ENCODE measurements at regions not wholly inside any gene's neighbourhood (a gene's known extent, or its start where the extent isn't known, plus 50 kb on each side); places are given as distances from the start of the nearest gene placed in this dataset.

DNA sequence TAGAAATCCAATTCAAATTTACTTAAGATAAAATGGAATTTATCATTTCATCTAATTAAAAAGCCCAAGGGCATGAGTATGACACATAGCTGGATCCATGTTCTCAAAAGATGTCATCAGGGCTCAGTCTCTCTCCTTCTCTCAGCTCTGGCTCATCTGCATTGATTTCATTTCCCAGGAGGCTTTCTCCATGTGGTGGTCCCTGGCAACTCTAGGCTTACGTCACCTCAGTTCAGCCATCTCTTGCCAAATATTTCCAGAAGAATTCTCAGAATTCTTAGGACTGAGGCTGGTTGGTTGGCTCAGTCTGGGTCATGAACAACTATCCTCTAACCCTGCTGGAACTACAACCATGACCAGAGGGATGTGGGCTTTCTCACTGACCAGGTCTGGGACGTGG is 65.3 kb downstream of the FOS start (continued):
- TF ChIP-seq, protein P1, sequence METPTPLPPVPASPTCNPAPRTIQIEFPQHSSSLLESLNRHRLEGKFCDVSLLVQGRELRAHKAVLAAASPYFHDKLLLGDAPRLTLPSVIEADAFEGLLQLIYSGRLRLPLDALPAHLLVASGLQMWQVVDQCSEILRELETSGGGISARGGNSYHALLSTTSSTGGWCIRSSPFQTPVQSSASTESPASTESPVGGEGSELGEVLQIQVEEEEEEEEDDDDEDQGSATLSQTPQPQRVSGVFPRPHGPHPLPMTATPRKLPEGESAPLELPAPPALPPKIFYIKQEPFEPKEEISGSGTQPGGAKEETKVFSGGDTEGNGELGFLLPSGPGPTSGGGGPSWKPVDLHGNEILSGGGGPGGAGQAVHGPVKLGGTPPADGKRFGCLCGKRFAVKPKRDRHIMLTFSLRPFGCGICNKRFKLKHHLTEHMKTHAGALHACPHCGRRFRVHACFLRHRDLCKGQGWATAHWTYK (CRISPR knock-in tag; IDR thresholded peaks at IDR 0.05) = no peak
- TF ChIP-seq, protein P2, sequence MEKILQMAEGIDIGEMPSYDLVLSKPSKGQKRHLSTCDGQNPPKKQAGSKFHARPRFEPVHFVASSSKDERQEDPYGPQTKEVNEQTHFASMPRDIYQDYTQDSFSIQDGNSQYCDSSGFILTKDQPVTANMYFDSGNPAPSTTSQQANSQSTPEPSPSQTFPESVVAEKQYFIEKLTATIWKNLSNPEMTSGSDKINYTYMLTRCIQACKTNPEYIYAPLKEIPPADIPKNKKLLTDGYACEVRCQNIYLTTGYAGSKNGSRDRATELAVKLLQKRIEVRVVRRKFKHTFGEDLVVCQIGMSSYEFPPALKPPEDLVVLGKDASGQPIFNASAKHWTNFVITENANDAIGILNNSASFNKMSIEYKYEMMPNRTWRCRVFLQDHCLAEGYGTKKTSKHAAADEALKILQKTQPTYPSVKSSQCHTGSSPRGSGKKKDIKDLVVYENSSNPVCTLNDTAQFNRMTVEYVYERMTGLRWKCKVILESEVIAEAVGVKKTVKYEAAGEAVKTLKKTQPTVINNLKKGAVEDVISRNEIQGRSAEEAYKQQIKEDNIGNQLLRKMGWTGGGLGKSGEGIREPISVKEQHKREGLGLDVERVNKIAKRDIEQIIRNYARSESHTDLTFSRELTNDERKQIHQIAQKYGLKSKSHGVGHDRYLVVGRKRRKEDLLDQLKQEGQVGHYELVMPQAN (IDR thresholded peaks at IDR 0.05; ENCODE audit: borderline replicate concordance) = no peak
- TF ChIP-seq POU5F1 (IDR thresholded peaks at IDR 0.05; ENCODE audit: borderline replicate concordance, low read depth, low read length, partially characterized antibody) (no peak), SIX5 (IDR thresholded peaks at IDR 0.05; ENCODE audit: borderline replicate concordance in 1 of 2, insufficient read depth in 1 of 2, low read depth in 1 of 2, low read length in 2 of 2) (no peak), MTF1 (CRISPR knock-in tag; IDR thresholded peaks at IDR 0.05; ENCODE audit: borderline replicate concordance) (no peak)

DNA sequence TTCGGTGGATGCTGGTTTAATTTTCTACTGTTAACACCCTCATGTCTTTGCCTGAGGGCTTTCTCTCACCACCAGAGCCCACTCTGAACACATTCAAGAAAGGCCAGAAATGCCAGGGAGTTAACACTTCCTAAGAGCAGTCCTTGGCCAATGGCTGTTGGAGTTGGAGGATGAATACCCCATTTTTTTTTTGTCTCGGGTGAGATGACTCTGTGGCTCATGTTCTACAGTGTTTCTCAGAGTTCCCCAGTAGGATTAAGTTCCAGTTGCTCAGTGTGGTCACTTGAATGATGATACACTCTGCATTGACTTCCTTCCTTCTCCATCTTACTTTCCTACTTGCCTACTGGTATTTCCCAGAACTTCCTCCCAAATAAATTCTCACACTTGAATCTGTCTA is 65.8 kb downstream of the FOS start:
- intact Hi-C loops (cut with micrococcal nuclease) = no loop called here
- Histone ChIP-seq H3K9me3 (replicated peaks; ENCODE audit: control insufficient read depth, insufficient read depth, low read depth, low read length) (no peaks in the 10 kb centered on the region), H3K27ac (ENCODE audit: extremely low read depth, low read depth, low read length) (no peak overlapping the region), H3K36me3 (ENCODE audit: control insufficient read depth, insufficient read depth, low read length) (no peaks in the 10 kb centered on the region), H3K27me3 (ENCODE audit: control insufficient read depth in 2 of 2, insufficient read depth in 2 of 2, low read length in 2 of 2) (no peaks in the 10 kb centered on the region), H3K9me1 (ENCODE audit: control insufficient read depth, insufficient read depth, low read length) (no peaks in the 10 kb centered on the region), H4K20me1 (replicated peaks; ENCODE audit: control insufficient read depth, insufficient read depth, low read length) (no peaks in the 10 kb centered on the region), H3K9ac (ENCODE audit: insufficient read depth in 1 of 2, low read depth in 2 of 2, low read length in 2 of 2) (no peak overlapping the region), H3K4me1 (replicated peaks in 1 of 2; ENCODE audit: control insufficient read depth in 2 of 2, insufficient read depth in 2 of 2, low read length in 2 of 2) (peaks cover 2 to 3% of the 10 kb centered on the region in 2 experiments; a peak in 3 of 5 replicates), H3K79me2 (ENCODE audit: control insufficient read depth, insufficient read depth, low read length) (no peaks in the 10 kb centered on the region), H2AFZ (ENCODE audit: low read depth, low read length) (no peak overlapping the region), H3K4me2 (ENCODE audit: insufficient read depth, low read length) (no peak overlapping the region), H3K4me3 (no peak overlapping the region)
- WGBS (ENCODE audit: insufficient coverage, low coverage, missing lambda C conversion rate) = 0% methylated on average over 2 of the region's 2 CpGs
- no peak for FAIRE-seq
- no TSS peak for BruUV-seq (replicated peaks)
- ChIA-PET POLR2A (no interaction called here), CTCF (ENCODE audit: low intra/inter-chr PET ratio) (no interaction called here)
- no peak for ATAC-seq
- in situ Hi-C loops (cut with MboI) = no loop called here
- TF ChIP-seq PPARD (CRISPR knock-in tag; IDR thresholded peaks at IDR 0.05) (no peak), KDM2B (CRISPR knock-in tag; IDR thresholded peaks at IDR 0.05) (no peak), SPI1 (IDR thresholded peaks at IDR 0.05; ENCODE audit: borderline replicate concordance, low read depth, low read length) (no peak), HSF4 (CRISPR knock-in tag; IDR thresholded peaks at IDR 0.05; ENCODE audit: borderline replicate concordance) (no peak), FOXK1 (CRISPR knock-in tag; IDR thresholded peaks at IDR 0.05; ENCODE audit: borderline replicate concordance) (no peak), ILF3 (IDR thresholded peaks at IDR 0.05; ENCODE audit: borderline replicate concordance) (no peak), ZFPM2 (CRISPR knock-in tag; IDR thresholded peaks at IDR 0.05) (no peak), RBM39 (optimal IDR thresholded peaks at IDR 0.05; ENCODE audit: low read depth, low read length) (no peak), ZNF184 (CRISPR knock-in tag; IDR thresholded peaks at IDR 0.05) (no peak), SMC3 (conservative IDR thresholded peaks at IDR 0.05; ENCODE audit: insufficient read depth, low read depth, low read length) (no peak), PHB2 (IDR thresholded peaks at IDR 0.05; ENCODE audit: low read depth) (no peak), RB1 (IDR thresholded peaks at IDR 0.05; ENCODE audit: low read depth) (no peak), RBFOX2 (IDR thresholded peaks at IDR 0.05; ENCODE audit: low read depth, low read length) (no peak)
- DNase-seq (ENCODE audit: extremely low read depth in 1 of 4, low spot score in 3 of 4) = no peak
